IMR-90 (cell line): ENCODE measurements at regions not wholly inside any gene's neighbourhood (a gene's known extent, or its start where the extent isn't known, plus 50 kb on each side); places are given as distances from the start of the nearest gene placed in this dataset.

Experiments used
- BHLHE40 ChIP-seq: fragments of 150-350 bp; IDR thresholded peaks from 2 replicates; pipeline ENCODE4 v1.6.1; 2016; ENCODE audit warnings: mild to moderate bottlenecking, low read depth, low read length
- CEBPB ChIP-seq: IDR thresholded peaks from 2 replicates; pipeline ENCODE4 v1.6.1; 2012; ENCODE audit warnings: low read depth, low read length, improper control_type of control experiment
- CHD1 ChIP-seq: IDR thresholded peaks from 2 replicates; pipeline ENCODE4 v1.6.1; 2012; ENCODE audit warnings: low read depth, low read length, improper control_type of control experiment
- CTCF ChIP-seq: conservative IDR thresholded peaks from 2 replicates; pipeline ENCODE4 v1.5.1; 2012; ENCODE audit warnings: mild to moderate bottlenecking, low read depth, low read length, improper control_type of control experiment
- ELK1 ChIP-seq: fragments of 150-350 bp; IDR thresholded peaks from 2 replicates; pipeline ENCODE4 v1.6.1; 2016; ENCODE audit warnings: low read depth, mild to moderate bottlenecking, low read length, moderate library complexity, borderline replicate concordance
- MAFK ChIP-seq: IDR thresholded peaks from 2 replicates; pipeline ENCODE4 v1.6.1; 2012; ENCODE audit warnings: low read depth, low read length, improper control_type of control experiment
- MAZ ChIP-seq: IDR thresholded peaks from 2 replicates; pipeline ENCODE4 v1.6.1; 2012; ENCODE audit warnings: low read depth, mild to moderate bottlenecking, low read length, improper control_type of control experiment, moderate library complexity, borderline replicate concordance
- MXI1 ChIP-seq: IDR thresholded peaks from 2 replicates; pipeline ENCODE4 v1.6.1; 2012; ENCODE audit warnings: low read depth, mild to moderate bottlenecking, low read length, moderate library complexity, borderline replicate concordance
- POLR2A ChIP-seq: IDR thresholded peaks from 2 replicates; pipeline ENCODE4 v1.6.1; 2012; ENCODE audit warnings: mild to moderate bottlenecking, low read depth, low read length
- RAD21 ChIP-seq: IDR thresholded peaks from 2 replicates; pipeline ENCODE4 v1.6.1; 2012; ENCODE audit warnings: low read length, improper control_type of control experiment
- RCOR1 ChIP-seq: IDR thresholded peaks from 2 replicates; pipeline ENCODE4 v1.6.1; 2012; ENCODE audit warnings: mild to moderate bottlenecking, low read length, improper control_type of control experiment; ENCODE audit not compliant: insufficient replicate concordance
- RFX5 ChIP-seq: IDR thresholded peaks from 2 replicates; pipeline ENCODE4 v1.8.0; 2012; ENCODE audit warnings: low read depth, mild to moderate bottlenecking, low read length, moderate library complexity
- SMC3 ChIP-seq: fragments of 150-350 bp; IDR thresholded peaks from 2 replicates; pipeline ENCODE4 v1.6.1; 2016; ENCODE audit warnings: low read depth, mild to moderate bottlenecking, antibody characterized with exemption, low read length, moderate library complexity
- USF2 ChIP-seq: fragments of 150-350 bp; IDR thresholded peaks from 2 replicates; pipeline ENCODE4 v1.6.1; 2017; ENCODE audit warnings: mild to moderate bottlenecking, antibody characterized with exemption, low read length, low read depth

GRCh38 chr1:101142244-101142643, 94.6 kb upstream of the S1PR1 start:
- TF ChIP-seq CTCF: no peak
- no peak for TF ChIP-seq POLR2A
- TF ChIP-seq MXI1: no peak
- no peak for TF ChIP-seq SMC3
- no peak for TF ChIP-seq MAFK
- TF ChIP-seq USF2: no peak
- no peak for TF ChIP-seq RCOR1
- no peak for TF ChIP-seq CEBPB
- no peak for TF ChIP-seq MAZ
- no peak for TF ChIP-seq BHLHE40
- no peak for TF ChIP-seq CHD1
- no peak for TF ChIP-seq ELK1
- TF ChIP-seq RAD21: no peak
- no peak for TF ChIP-seq RFX5
